Keratinocyte (primary cell): ENCODE measurements at regions not wholly inside any gene's neighbourhood (a gene's known extent, or its start where the extent isn't known, plus 50 kb on each side); places are given as distances from the start of the nearest gene placed in this dataset.

ENCODE experiments used
- DNase-seq: peaks from one replicate; pipeline ENCODE4 v3.0.0-alpha.2; 2011; ENCODE audit warnings: low read depth, missing footprints, low spot score
- FAIRE-seq: peaks from 2 replicates; lab custom pipeline; 2011; peaks lifted over from hg19 to GRCh38; lab: Jason Lieb, UNC
- H2AFZ ChIP-seq: 2 replicates; pipeline ENCODE4 v1.6.0; 2012; ENCODE audit warnings: low read length, control low read depth, inconsistent platforms; ENCODE audit not compliant: control insufficient read depth
- H3K27ac ChIP-seq: 2 replicates; pipeline ENCODE4 v1.5.1; 2011; ENCODE audit warnings: low read length; ENCODE audit not compliant: control insufficient read depth, insufficient read depth
- H3K27me3 ChIP-seq: 3 replicates; pipeline ENCODE4 v1.6.0; 2011; ENCODE audit warnings: low read length; ENCODE audit not compliant: control insufficient read depth, insufficient read depth; ENCODE audit errors: extremely low read depth
- H3K36me3 ChIP-seq, 2 experiments: 2 replicates in 1 of 2; 3 replicates in 1 of 2; pipeline ENCODE4 v1.5.1; 2011; ENCODE audit warnings: low read length in 2 of 2, mild to moderate bottlenecking in 1 of 2; ENCODE audit not compliant: control insufficient read depth in 2 of 2, insufficient read depth in 2 of 2; ENCODE audit errors: extremely low read depth in 1 of 2
- H3K4me1 ChIP-seq: 3 replicates; pipeline ENCODE4 v1.5.1; 2011; ENCODE audit warnings: low read length; ENCODE audit not compliant: control insufficient read depth, insufficient read depth; ENCODE audit errors: extremely low read depth
- H3K4me2 ChIP-seq: 3 replicates; pipeline ENCODE4 v1.6.0; 2011; ENCODE audit warnings: low read depth, low read length; ENCODE audit not compliant: control insufficient read depth, insufficient read depth; ENCODE audit errors: extremely low read depth
- H3K4me3 ChIP-seq, 3 experiments: fragments of 200-600 bp in 1 of 3; sonication (generic) in 1 of 3; 2 replicates in 2 of 3; 3 replicates in 1 of 3; pipeline ENCODE4 v1.5.1; 2011 to 2016; ENCODE audit warnings: low read length in 3 of 3, mild to moderate bottlenecking in 3 of 3, control low read depth in 2 of 3, inconsistent platforms in 1 of 3, low read depth in 1 of 3, mixed read lengths in 1 of 3, mixed run types in 1 of 3, moderate library complexity in 1 of 3; ENCODE audit not compliant: control insufficient read depth in 2 of 3, insufficient read depth in 2 of 3; ENCODE audit errors: extremely low read depth in 1 of 3
- H3K79me2 ChIP-seq: 2 replicates; pipeline ENCODE4 v1.6.0; 2012; ENCODE audit warnings: low read length; ENCODE audit not compliant: control insufficient read depth, insufficient read depth
- H3K9ac ChIP-seq: 3 replicates; pipeline ENCODE4 v1.6.0; 2011; ENCODE audit warnings: low read length; ENCODE audit not compliant: control insufficient read depth, insufficient read depth; ENCODE audit errors: extremely low read depth
- H3K9me1 ChIP-seq: 3 replicates; pipeline ENCODE4 v1.6.0; 2011; ENCODE audit warnings: low read length; ENCODE audit not compliant: control insufficient read depth, insufficient read depth; ENCODE audit errors: extremely low read depth
- H3K9me3 ChIP-seq: 2 replicates; pipeline ENCODE4 v1.5.1; 2012; ENCODE audit warnings: low read depth, low read length; ENCODE audit not compliant: control insufficient read depth
- H4K20me1 ChIP-seq: 3 replicates; pipeline ENCODE4 v1.6.0; 2011; ENCODE audit warnings: low read length; ENCODE audit not compliant: control insufficient read depth, insufficient read depth; ENCODE audit errors: extremely low read depth
- CTCF ChIP-seq, 3 experiments: IDR thresholded peaks in 1 of 3; conservative IDR thresholded peaks in 1 of 3; optimal IDR thresholded peaks in 1 of 3; 2 replicates in 2 of 3; 3 replicates in 1 of 3; pipeline versions ENCODE3 to v1.5.1; 2011; ENCODE audit warnings: low read length in 3 of 3, mild to moderate bottlenecking in 3 of 3, moderate library complexity in 2 of 3, control low read depth in 1 of 3, inconsistent platforms in 1 of 3; ENCODE audit not compliant: insufficient read depth in 2 of 3; ENCODE audit errors: extremely low read depth in 1 of 3
- EZH2 ChIP-seq: IDR thresholded peaks from one replicate; pipeline ENCODE4 v1.6.1; 2012; ENCODE audit warnings: inconsistent platforms, mild to moderate bottlenecking, low read length, moderate library complexity
- dilution Hi-C: fragments of 300-500 bp; cut with MboI; formaldehyde crosslinking; loops from one replicate; pipeline ENCODE4 v1.7.0; 2020; ENCODE audit warnings: low sequenced_read_pairs; ENCODE audit not compliant: extremely low pct_ligation_motif_present

DNA sequence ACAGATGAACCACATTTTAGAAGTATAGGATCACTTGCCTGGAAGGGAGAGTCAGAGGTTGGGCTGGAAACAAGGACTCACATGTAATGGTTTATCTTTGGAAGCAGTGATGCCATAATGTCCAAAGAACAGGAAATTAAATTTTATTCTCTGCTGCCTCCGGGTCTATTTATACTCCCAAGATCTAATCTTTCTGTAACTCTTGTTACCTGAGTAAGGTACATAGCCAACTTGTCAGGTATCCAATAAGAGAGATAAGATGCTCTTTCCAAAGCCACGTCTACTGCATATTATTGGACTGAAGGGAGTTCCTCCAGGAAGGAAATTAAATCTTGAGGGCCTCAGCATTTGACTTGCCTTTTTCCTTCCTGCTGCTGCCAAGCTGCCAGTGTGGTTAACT lies 71.0 kb downstream of the CRYGS start:
- no peak for TF ChIP-seq CTCF (optimal IDR thresholded peaks at IDR 0.05 in 1 of 3, IDR thresholded peaks at IDR 0.05 in 1 of 3, conservative IDR thresholded peaks at IDR 0.05 in 1 of 3; ENCODE audit: extremely low read depth in 1 of 3, insufficient read depth in 2 of 3, low read length in 3 of 3)
- no peak for TF ChIP-seq EZH2
- H3K36me3 ChIP-seq, result no peaks in the 10 kb centered on the region
- peaks cover 21% of the 10 kb centered on the region for H3K4me1 ChIP-seq
- H4K20me1 ChIP-seq, result no peaks in the 10 kb centered on the region
- FAIRE-seq, result no peak
- DNase-seq, result no peak
- no peak overlapping the region for H2AFZ ChIP-seq
- H3K9me3 ChIP-seq, result no peaks in the 10 kb centered on the region
- no peak overlapping the region for H3K9ac ChIP-seq
- no peak overlapping the region for H3K27ac ChIP-seq
- no peaks in the 10 kb centered on the region for H3K79me2 ChIP-seq
- no peaks in the 10 kb centered on the region for H3K27me3 ChIP-seq
- H3K4me2 ChIP-seq, result no peak overlapping the region
- no peaks in the 10 kb centered on the region for H3K9me1 ChIP-seq
- no peak overlapping the region for H3K4me3 ChIP-seq
- dilution Hi-C loops, result no loop called here

- DNase-seq, result no peak
Measured at GRCh38 chr3:186472456-186473008, 71.6 kb downstream of the CRYGS start.

More at GRCh38 chr3:186472456-186473008, 71.6 kb downstream of the CRYGS start:
- no peak for FAIRE-seq
- H3K36me3 ChIP-seq, result no peaks in the 10 kb centered on the region
- dilution Hi-C loops, result no loop called here
- no peak overlapping the region for H2AFZ ChIP-seq
- no peaks in the 10 kb centered on the region for H3K79me2 ChIP-seq
- H3K4me2 ChIP-seq, result no peak overlapping the region
- no peaks in the 10 kb centered on the region for H3K9me3 ChIP-seq
- H4K20me1 ChIP-seq, result no peaks in the 10 kb centered on the region
- TF ChIP-seq CTCF (optimal IDR thresholded peaks at IDR 0.05 in 1 of 3, IDR thresholded peaks at IDR 0.05 in 1 of 3, conservative IDR thresholded peaks at IDR 0.05 in 1 of 3; ENCODE audit: extremely low read depth in 1 of 3, insufficient read depth in 2 of 3, low read length in 3 of 3), result no peak
- TF ChIP-seq EZH2, result no peak
- H3K4me1 ChIP-seq, result peaks cover 15% of the 10 kb centered on the region
- H3K4me3 ChIP-seq, result no peak overlapping the region
- no peak overlapping the region for H3K9ac ChIP-seq
- H3K9me1 ChIP-seq, result no peaks in the 10 kb centered on the region
- no peak overlapping the region for H3K27ac ChIP-seq
- no peaks in the 10 kb centered on the region for H3K27me3 ChIP-seq
